GM18858 (cell line): ENCODE measurements at regions not wholly inside any gene's neighbourhood (a gene's known extent, or its start where the extent isn't known, plus 50 kb on each side); places are given as distances from the start of the nearest gene placed in this dataset.

Source experiments
- ATAC-seq: cut with Tn5 transposase; IDR thresholded peaks from one replicate; pipeline ENCODE4 v1.9.1; 2021; ENCODE audit not compliant: unreplicated experiment

GRCh38 chr9:17967731-17968130 is 388.9 kb downstream of the SH3GL2 start:
- ATAC-seq, result no peak

- no peak for ATAC-seq
These were observed 390.4 kb downstream of the SH3GL2 start for GRCh38 chr9:17969232-17969631.

GRCh38 chr9:17970277-17970676 is 391.4 kb downstream of the SH3GL2 start:
- ATAC-seq, result no peak

- no peak for ATAC-seq
These were observed 399.9 kb downstream of the SH3GL2 start for GRCh38 chr9:17978773-17979172.

- no peak for ATAC-seq
These were observed 407.7 kb downstream of the SH3GL2 start for GRCh38 chr9:17986595-17986994.

- ATAC-seq, result no peak
These were observed 408.3 kb downstream of the SH3GL2 start for GRCh38 chr9:17987189-17987588.

- no peak for ATAC-seq
These were observed 409.6 kb downstream of the SH3GL2 start for GRCh38 chr9:17988489-17988888.

- no peak for ATAC-seq
These were observed 411.7 kb downstream of the SH3GL2 start for GRCh38 chr9:17990602-17991001.

- ATAC-seq, result no peak
These were observed 414.2 kb downstream of the SH3GL2 start for GRCh38 chr9:17993024-17993423.

- ATAC-seq, result no peak
These were observed 416.0 kb downstream of the SH3GL2 start for GRCh38 chr9:17994695-17995425.

- ATAC-seq, result no peak
These were observed 417.9 kb downstream of the SH3GL2 start for GRCh38 chr9:17996728-17997127.

- no peak for ATAC-seq
These were observed 424.0 kb downstream of the SH3GL2 start for GRCh38 chr9:18002718-18003438.

GRCh38 chr9:18006591-18006990 is 427.7 kb downstream of the SH3GL2 start:
- ATAC-seq, result no peak

GRCh38 chr9:18007621-18008020 is 428.8 kb downstream of the SH3GL2 start:
- no peak for ATAC-seq

- ATAC-seq, result no peak
These were observed 431.0 kb downstream of the SH3GL2 start for GRCh38 chr9:18009902-18010301.

GRCh38 chr9:18010492-18010891 is 431.6 kb downstream of the SH3GL2 start:
- no peak for ATAC-seq

- ATAC-seq, result no peak
These were observed 433.3 kb downstream of the SH3GL2 start for GRCh38 chr9:18012170-18012569.

GRCh38 chr9:18014556-18014955 is 435.7 kb downstream of the SH3GL2 start:
- no peak for ATAC-seq

GRCh38 chr9:18015116-18015515 is 436.2 kb downstream of the SH3GL2 start:
- no peak for ATAC-seq

- no peak for ATAC-seq
These were observed 438.3 kb downstream of the SH3GL2 start for GRCh38 chr9:18017136-18017535.

- no peak for ATAC-seq
These were observed 439.4 kb downstream of the SH3GL2 start for GRCh38 chr9:18018221-18018620.

- no peak for ATAC-seq
These were observed 439.8 kb downstream of the SH3GL2 start for GRCh38 chr9:18018661-18019060.
